ENCODE measurements at regions not wholly inside any gene's neighbourhood (a gene's known extent, or its start where the extent isn't known, plus 50 kb on each side); places are given as distances from the start of the nearest gene placed in this dataset.

DNA sequence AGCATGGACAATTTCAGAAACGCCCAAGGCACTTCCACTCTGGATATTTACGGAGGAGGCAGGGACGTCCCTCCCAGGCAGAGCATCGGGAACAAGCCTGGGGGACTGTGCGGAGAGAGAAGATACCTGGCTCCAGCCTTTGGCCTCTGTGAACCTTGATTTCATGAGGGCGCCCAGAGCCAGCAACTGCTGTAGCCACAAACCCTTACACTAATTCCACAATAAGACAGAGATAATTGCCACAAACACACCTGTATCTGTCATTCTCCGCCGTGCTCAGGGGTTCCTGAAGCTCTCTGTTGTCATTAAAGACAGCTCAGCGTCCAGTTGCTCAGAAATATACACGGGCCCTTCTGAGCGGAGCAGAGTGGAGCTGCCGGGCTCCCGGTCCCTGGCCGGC lies 1292.1 kb downstream of the TBC1D22A start:
- H3K4me1 ChIP-seq (ENCODE audit: insufficient read depth, low read length) = no peaks in the 10 kb centered on the region
- no peaks in the 10 kb centered on the region for H3K27me3 ChIP-seq (ENCODE audit: low read length)
- intact Hi-C loops (cut with micrococcal nuclease) = no loop called here
- ChIA-PET POLR2A (ENCODE audit: unreplicated experiment) (no interaction called here), CTCF (no interaction called here)
- DNase-seq (no peak), ATAC-seq (no peak)
- H3K9ac ChIP-seq (ENCODE audit: low read length) = no peak overlapping the region
- no peaks in the 10 kb centered on the region for H3K79me2 ChIP-seq (ENCODE audit: low read length)
- H3K4me3 ChIP-seq (ENCODE audit: low read length) = no peak overlapping the region
- H3F3A ChIP-seq (ENCODE audit: low read length, unreplicated experiment) = no peaks in the 10 kb centered on the region
- no peak overlapping the region for H2AFZ ChIP-seq (ENCODE audit: low read length)
- no peaks in the 10 kb centered on the region for H3K36me3 ChIP-seq (ENCODE audit: low read depth, low read length)
- H4K20me1 ChIP-seq (ENCODE audit: low read length) = no peaks in the 10 kb centered on the region
- TF ChIP-seq EZH2 (IDR thresholded peaks at IDR 0.05; ENCODE audit: low read length, unreplicated experiment) = no peak
- no peak for TF ChIP-seq EZH2phosphoT487 (IDR thresholded peaks at IDR 0.05; ENCODE audit: borderline replicate concordance, low read length)
- no peak for TF ChIP-seq CTCF (conservative IDR thresholded peaks at IDR 0.05; ENCODE audit: low read depth, low read length)
- H3K4me2 ChIP-seq (ENCODE audit: low read length) = no peak overlapping the region
- H3K9me2 ChIP-seq (replicated peaks; ENCODE audit: low read length) = no peaks in the 10 kb centered on the region
- no TSS peak for BruUV-seq (replicated peaks)
- H3K27ac ChIP-seq (ENCODE audit: low read length) = no peak overlapping the region
- no peaks in the 10 kb centered on the region for H3K9me3 ChIP-seq (ENCODE audit: low read length)

- no TSS peak for BruUV-seq (replicated peaks)
- Histone ChIP-seq H3K4me2 (ENCODE audit: low read length) (no peak overlapping the region), H3K27ac (ENCODE audit: low read length) (no peak overlapping the region), H3K9ac (ENCODE audit: low read length) (no peak overlapping the region), H2AFZ (ENCODE audit: low read length) (no peak overlapping the region), H3K9me3 (ENCODE audit: low read length) (no peaks in the 10 kb centered on the region), H3K79me2 (ENCODE audit: low read length) (no peaks in the 10 kb centered on the region), H3K4me1 (ENCODE audit: insufficient read depth, low read length) (no peaks in the 10 kb centered on the region), H3F3A (ENCODE audit: low read length, unreplicated experiment) (no peaks in the 10 kb centered on the region), H3K4me3 (ENCODE audit: low read length) (no peak overlapping the region), H3K9me2 (replicated peaks; ENCODE audit: low read length) (no peaks in the 10 kb centered on the region), H4K20me1 (ENCODE audit: low read length) (no peaks in the 10 kb centered on the region), H3K27me3 (ENCODE audit: low read length) (no peaks in the 10 kb centered on the region), H3K36me3 (ENCODE audit: low read depth, low read length) (no peaks in the 10 kb centered on the region)
- CTCF ChIA-PET = no interaction called here
- POLR2A ChIA-PET (ENCODE audit: unreplicated experiment) = no interaction called here
- intact Hi-C loops (cut with micrococcal nuclease) = no loop called here
- TF ChIP-seq CTCF (conservative IDR thresholded peaks at IDR 0.05; ENCODE audit: low read depth, low read length) (no peak), EZH2phosphoT487 (IDR thresholded peaks at IDR 0.05; ENCODE audit: borderline replicate concordance, low read length) (no peak), EZH2 (IDR thresholded peaks at IDR 0.05; ENCODE audit: low read length, unreplicated experiment) (no peak)
- DNase-seq (no peak), ATAC-seq (no peak)
Observed at GRCh38 chr22:48053973-48054372, 1291.5 kb downstream of the TBC1D22A start.

- H3F3A ChIP-seq (ENCODE audit: low read length, unreplicated experiment) = no peaks in the 10 kb centered on the region
- H2AFZ ChIP-seq (ENCODE audit: low read length) = no peak overlapping the region
- ATAC-seq = no peak
- no peaks in the 10 kb centered on the region for H3K4me1 ChIP-seq (ENCODE audit: insufficient read depth, low read length)
- no peaks in the 10 kb centered on the region for H4K20me1 ChIP-seq (ENCODE audit: low read length)
- ChIA-PET POLR2A (ENCODE audit: unreplicated experiment) (no interaction called here), CTCF (no interaction called here)
- no TSS peak for BruUV-seq (replicated peaks)
- TF ChIP-seq CTCF (conservative IDR thresholded peaks at IDR 0.05; ENCODE audit: low read depth, low read length) (no peak), EZH2phosphoT487 (IDR thresholded peaks at IDR 0.05; ENCODE audit: borderline replicate concordance, low read length) (no peak), EZH2 (IDR thresholded peaks at IDR 0.05; ENCODE audit: low read length, unreplicated experiment) (no peak)
- no peak overlapping the region for H3K9ac ChIP-seq (ENCODE audit: low read length)
- no peaks in the 10 kb centered on the region for H3K36me3 ChIP-seq (ENCODE audit: low read depth, low read length)
- no peaks in the 10 kb centered on the region for H3K9me3 ChIP-seq (ENCODE audit: low read length)
- intact Hi-C loops (cut with micrococcal nuclease) = no loop called here
- no peak for DNase-seq
- no peaks in the 10 kb centered on the region for H3K79me2 ChIP-seq (ENCODE audit: low read length)
- H3K4me2 ChIP-seq (ENCODE audit: low read length) = no peak overlapping the region
- H3K4me3 ChIP-seq (ENCODE audit: low read length) = no peak overlapping the region
- H3K27ac ChIP-seq (ENCODE audit: low read length) = no peak overlapping the region
- H3K9me2 ChIP-seq (replicated peaks; ENCODE audit: low read length) = no peaks in the 10 kb centered on the region
- no peaks in the 10 kb centered on the region for H3K27me3 ChIP-seq (ENCODE audit: low read length)
Observed at GRCh38 chr22:48053486-48053885, 1291.0 kb downstream of the TBC1D22A start.

Data from PC-3 (cell line).